Chondrocyte (in vitro differentiated cells): ENCODE measurements at regions not wholly inside any gene's neighbourhood (a gene's known extent, or its start where the extent isn't known, plus 50 kb on each side); places are given as distances from the start of the nearest gene placed in this dataset.

Source experiments
- DNase-seq: peaks from one replicate; pipeline ENCODE4 v3.0.0; 2021; ENCODE audit warnings: mixed read lengths, low spot score
- H3K27ac Mint-ChIP-seq: one replicate; pipeline ENCODE4 v1.8.0; 2021; ENCODE audit warnings: mild to moderate bottlenecking, moderate library complexity, mixed read lengths; ENCODE audit not compliant: unreplicated experiment
- H3K27me3 Mint-ChIP-seq: 2 replicates; pipeline ENCODE4 v1.8.0; 2021; ENCODE audit warnings: low read depth, mixed read lengths
- H3K36me3 Mint-ChIP-seq: 2 replicates; pipeline ENCODE4 v1.8.0; 2021; ENCODE audit warnings: low read depth, mixed read lengths
- H3K4me1 Mint-ChIP-seq: 2 replicates; pipeline ENCODE4 v1.8.0; 2021; ENCODE audit warnings: low read depth, mild to moderate bottlenecking, mixed read lengths
- H3K4me3 Mint-ChIP-seq: one replicate; pipeline ENCODE4 v1.8.0; 2021; ENCODE audit warnings: mild to moderate bottlenecking, moderate library complexity, mixed read lengths; ENCODE audit not compliant: unreplicated experiment
- H3K9me3 Mint-ChIP-seq: 2 replicates; pipeline ENCODE4 v1.8.0; 2021; ENCODE audit warnings: low read depth, mixed read lengths
- CTCF ChIP-seq: fragments of 200-600 bp; sonication (generic); IDR thresholded peaks from 2 replicates; pipeline ENCODE4 v1.5.0; 2021; ENCODE audit warnings: antibody characterized with exemption, mild to moderate bottlenecking, moderate library complexity

GRCh38 chr9:89902450-89903140 is 297.8 kb downstream of the GADD45G start:
- Mint-ChIP-seq H3K36me3 (peaks cover 2% of the 10 kb centered on the region), H3K9me3 (no peaks in the 10 kb centered on the region), H3K4me3 (no peak overlapping the region), H3K27me3 (peaks cover 7% of the 10 kb centered on the region), H3K27ac (no peak overlapping the region), H3K4me1 (peaks cover 16% of the 10 kb centered on the region)
- DNase-seq: no peak
- TF ChIP-seq CTCF: no peak

- H3K27ac Mint-ChIP-seq: no peak overlapping the region
- H3K36me3 Mint-ChIP-seq: peaks cover 2% of the 10 kb centered on the region
- H3K4me3 Mint-ChIP-seq: no peak overlapping the region
- H3K27me3 Mint-ChIP-seq: peaks cover 7% of the 10 kb centered on the region
- peaks cover 16% of the 10 kb centered on the region for H3K4me1 Mint-ChIP-seq
- no peak for TF ChIP-seq CTCF
- DNase-seq: no peak
- no peaks in the 10 kb centered on the region for H3K9me3 Mint-ChIP-seq
Measured at GRCh38 chr9:89903141-89903475, 298.3 kb downstream of the GADD45G start.

- no peak overlapping the region for H3K4me3 Mint-ChIP-seq
- H3K27ac Mint-ChIP-seq: no peak overlapping the region
- H3K27me3 Mint-ChIP-seq: peaks cover 7% of the 10 kb centered on the region
- H3K4me1 Mint-ChIP-seq: peaks cover 8% of the 10 kb centered on the region
- H3K36me3 Mint-ChIP-seq: peaks cover 2% of the 10 kb centered on the region
- H3K9me3 Mint-ChIP-seq: peaks cover 4% of the 10 kb centered on the region
- no peak for DNase-seq
- TF ChIP-seq CTCF: no peak
Measured at GRCh38 chr9:89905606-89906338, 301.0 kb downstream of the GADD45G start.

- TF ChIP-seq CTCF: no peak
- Mint-ChIP-seq H3K27ac (no peak overlapping the region), H3K4me1 (peaks cover 11% of the 10 kb centered on the region), H3K9me3 (peaks cover 4% of the 10 kb centered on the region), H3K36me3 (peaks cover 2% of the 10 kb centered on the region), H3K4me3 (no peak overlapping the region), H3K27me3 (peaks cover 4% of the 10 kb centered on the region)
- no peak for DNase-seq
Measured at GRCh38 chr9:89911721-89912604, 307.2 kb downstream of the GADD45G start.

GRCh38 chr9:89912605-89912953 is 307.8 kb downstream of the GADD45G start:
- peaks cover 4% of the 10 kb centered on the region for H3K27me3 Mint-ChIP-seq
- H3K4me1 Mint-ChIP-seq: peaks cover 17% of the 10 kb centered on the region
- no peak overlapping the region for H3K4me3 Mint-ChIP-seq
- TF ChIP-seq CTCF: no peak
- peaks cover 4% of the 10 kb centered on the region for H3K9me3 Mint-ChIP-seq
- peaks cover under 1% of the 10 kb centered on the region for H3K36me3 Mint-ChIP-seq
- DNase-seq: no peak
- H3K27ac Mint-ChIP-seq: no peak overlapping the region
